H9 (cell line): ENCODE measurements at regions not wholly inside any gene's neighbourhood (a gene's known extent, or its start where the extent isn't known, plus 50 kb on each side); places are given as distances from the start of the nearest gene placed in this dataset.

Source experiments
- DNase-seq: peaks from one replicate; pipeline ENCODE4 v3.0.0-alpha.2; 2017
- H2AFZ ChIP-seq: one replicate; pipeline ENCODE4 v1.6.1; 2013; ENCODE audit warnings: mild to moderate bottlenecking, low read length, control low read depth, moderate library complexity
- H2AK5ac ChIP-seq: 2 replicates; pipeline ENCODE4 v1.6.1; 2013; ENCODE audit warnings: low read length, control low read depth, mixed read lengths; ENCODE audit not compliant: insufficient read length
- H2BK120ac ChIP-seq: one replicate; pipeline ENCODE4 v1.6.1; 2013; ENCODE audit warnings: low read depth, mild to moderate bottlenecking, low read length, control low read depth, inconsistent platforms; ENCODE audit not compliant: poor library complexity, severe bottlenecking
- H2BK12ac ChIP-seq: 2 replicates; pipeline ENCODE4 v1.6.1; 2013; ENCODE audit warnings: low read length, control low read depth, mixed read lengths, low read depth; ENCODE audit not compliant: insufficient read length
- H2BK15ac ChIP-seq: 2 replicates; pipeline ENCODE4 v1.6.1; 2013; ENCODE audit warnings: low read depth, low read length, control low read depth
- H2BK20ac ChIP-seq: one replicate; pipeline ENCODE4 v1.6.1; 2013; ENCODE audit warnings: low read depth, mild to moderate bottlenecking, low read length, control low read depth, inconsistent platforms; ENCODE audit not compliant: poor library complexity, severe bottlenecking
- H2BK5ac ChIP-seq: 2 replicates; pipeline ENCODE4 v1.6.1; 2013; ENCODE audit warnings: low read length, control low read depth, mixed read lengths; ENCODE audit not compliant: insufficient read length
- H3K14ac ChIP-seq: 2 replicates; pipeline ENCODE4 v1.6.1; 2013; ENCODE audit warnings: low read length, control low read depth; ENCODE audit not compliant: insufficient read depth
- H3K18ac ChIP-seq: 2 replicates; pipeline ENCODE4 v1.6.1; 2013; ENCODE audit warnings: low read depth, mild to moderate bottlenecking, mixed read lengths, low read length, control low read depth; ENCODE audit not compliant: insufficient read length
- H3K23ac ChIP-seq: 2 replicates; pipeline ENCODE4 v1.6.1; 2013; ENCODE audit warnings: low read length, control low read depth, mixed read lengths, low read depth; ENCODE audit not compliant: insufficient read length
- H3K23me2 ChIP-seq: 2 replicates; pipeline ENCODE4 v1.6.1; 2013; ENCODE audit warnings: low read depth, mild to moderate bottlenecking, mixed read lengths, low read length, control low read depth; ENCODE audit not compliant: insufficient read length, poor library complexity, severe bottlenecking
- H3K27ac ChIP-seq: 2 replicates; pipeline ENCODE4 v1.5.1; 2013; ENCODE audit warnings: low read length, control low read depth, mixed read lengths, low read depth; ENCODE audit not compliant: insufficient read length
- H3K27me3 ChIP-seq: 2 replicates; pipeline ENCODE4 v1.6.1; 2013; ENCODE audit warnings: low read length, control low read depth, inconsistent platforms; ENCODE audit not compliant: insufficient read depth
- H3K4ac ChIP-seq: 2 replicates; pipeline ENCODE4 v1.6.1; 2013; ENCODE audit warnings: low read depth, mild to moderate bottlenecking, control low read depth, inconsistent platforms, low read length, moderate library complexity
- H3K4me1 ChIP-seq: 2 replicates; pipeline ENCODE4 v1.6.1; 2013; ENCODE audit warnings: low read length, control low read depth, inconsistent platforms; ENCODE audit not compliant: insufficient read depth
- H3K4me2 ChIP-seq: 2 replicates; pipeline ENCODE4 v1.6.1; 2013; ENCODE audit warnings: low read length, control low read depth, mixed read lengths; ENCODE audit not compliant: insufficient read length, insufficient read depth
- H3K56ac ChIP-seq: 2 replicates; pipeline ENCODE4 v1.6.1; 2013; ENCODE audit warnings: low read depth, mild to moderate bottlenecking, mixed read lengths, low read length, control low read depth; ENCODE audit not compliant: insufficient read length
- H3K79me1 ChIP-seq: 2 replicates; pipeline ENCODE4 v1.6.1; 2013; ENCODE audit warnings: low read depth, mild to moderate bottlenecking, moderate library complexity, low read length, control low read depth, inconsistent platforms; ENCODE audit not compliant: insufficient read depth, poor library complexity, severe bottlenecking
- H3K79me2 ChIP-seq: 2 replicates; pipeline ENCODE4 v1.6.1; 2013; ENCODE audit warnings: low read length, control low read depth, inconsistent platforms; ENCODE audit not compliant: insufficient read depth
- H3K9ac ChIP-seq: 2 replicates; pipeline ENCODE4 v1.6.1; 2013; ENCODE audit warnings: low read length, control low read depth, mixed read lengths; ENCODE audit not compliant: insufficient read length; ENCODE audit errors: extremely low read depth
- H3K9me3 ChIP-seq: one replicate; pipeline ENCODE4 v1.6.1; 2013; ENCODE audit warnings: low read depth, low read length, inconsistent platforms; ENCODE audit not compliant: control insufficient read depth
- H3T11ph ChIP-seq: one replicate; pipeline ENCODE4 v1.6.1; 2013; ENCODE audit warnings: mild to moderate bottlenecking, low read length, control low read depth, inconsistent platforms
- H4K20me1 ChIP-seq: one replicate; pipeline ENCODE4 v1.6.1; 2013; ENCODE audit not compliant: control insufficient read depth, insufficient read length, insufficient read depth
- H4K5ac ChIP-seq: 2 replicates; pipeline ENCODE4 v1.6.1; 2013; ENCODE audit warnings: low read depth, mild to moderate bottlenecking, mixed read lengths, low read length, control low read depth; ENCODE audit not compliant: insufficient read length
- H4K8ac ChIP-seq: replicated peaks from 2 replicates; pipeline ENCODE4 v1.6.1; 2013; ENCODE audit warnings: low read length, control low read depth, mixed read lengths, low read depth; ENCODE audit not compliant: insufficient read length
- H4K91ac ChIP-seq: 2 replicates; pipeline ENCODE4 v1.6.1; 2013; ENCODE audit warnings: low read depth, mild to moderate bottlenecking, moderate library complexity, mixed read lengths, low read length, control low read depth; ENCODE audit not compliant: insufficient read length
- H3K27ac Mint-ChIP-seq, 3 experiments: 2 replicates in 2 of 3; 3 replicates in 1 of 3; pipeline ENCODE4 v1.8.0; 2020 to 2021; ENCODE audit warnings: mixed read lengths in 3 of 3, mild to moderate bottlenecking in 1 of 3, moderate library complexity in 1 of 3
- H3K27me3 Mint-ChIP-seq: 2 replicates; pipeline ENCODE4 v1.8.0; 2021; ENCODE audit warnings: low read depth, mild to moderate bottlenecking, moderate library complexity, mixed read lengths
- H3K36me3 Mint-ChIP-seq, 3 experiments: 2 replicates in 2 of 3; 3 replicates in 1 of 3; pipeline ENCODE4 v1.8.0; 2020 to 2021; ENCODE audit warnings: low read depth in 3 of 3, mixed read lengths in 3 of 3; ENCODE audit not compliant: insufficient read depth in 1 of 3
- H3K4me1 Mint-ChIP-seq, 2 experiments: 2 replicates each; pipeline ENCODE4 v1.8.0; 2020; ENCODE audit warnings: mixed read lengths in 2 of 2
- H3K4me3 Mint-ChIP-seq, 2 experiments: 2 replicates in 1 of 2; 3 replicates in 1 of 2; pipeline ENCODE4 v1.8.0; 2020 to 2021; ENCODE audit warnings: mild to moderate bottlenecking in 2 of 2, mixed read lengths in 2 of 2, moderate library complexity in 1 of 2
- H3K9me3 Mint-ChIP-seq, 2 experiments: 2 replicates in 1 of 2; 3 replicates in 1 of 2; pipeline ENCODE4 v1.8.0; 2020; ENCODE audit warnings: mild to moderate bottlenecking in 2 of 2, mixed read lengths in 2 of 2, moderate library complexity in 1 of 2
- WGBS: extraction: QIAGEN DNeasy Blood & Tissue Kit; methylation state at CpG from one replicate; pipeline ENCODE4 v1.1.7; 2013; ENCODE audit warnings: missing lambda C conversion rate, low lambda C conversion rate, mixed read lengths; ENCODE audit not compliant: insufficient read length; ENCODE audit errors: extremely low coverage; 5-methylcytosine and 5-hydroxymethylcytosine counted together
- TF ChIP-seq, protein P1 (sequence below): fragments of 200-600 bp; sonication (generic); conservative IDR thresholded peaks from 3 replicates; pipeline ENCODE4 v1.8.0; 2021; ENCODE audit warnings: antibody characterized with exemption, mild to moderate bottlenecking

DNA sequence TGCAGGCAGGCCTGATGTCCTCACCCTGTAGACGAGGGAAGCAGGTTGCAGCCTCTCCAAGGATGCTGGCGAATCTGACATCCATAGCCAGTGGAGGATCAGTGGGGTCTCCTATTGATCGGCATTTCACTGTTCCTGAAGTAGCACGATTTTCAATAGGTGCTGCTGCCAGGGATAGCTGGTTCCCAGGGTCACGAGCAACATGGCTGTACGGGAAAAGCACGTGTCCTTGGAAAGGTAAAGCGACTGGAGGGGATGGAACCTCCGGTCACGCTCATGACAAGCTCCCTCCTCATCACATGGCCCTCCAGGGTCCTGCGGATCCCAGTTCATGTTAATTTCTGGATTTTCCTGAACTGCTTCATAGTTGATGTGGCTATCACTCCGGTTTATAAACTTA is 373.7 kb upstream of the SMIM21 start:
- Histone ChIP-seq H3K9me3 (no peaks in the 10 kb centered on the region), H4K8ac (no peak overlapping the region), H4K5ac (no peak overlapping the region), H3K18ac (no peak overlapping the region), H3K56ac (no peak overlapping the region), H4K91ac (no peak overlapping the region), H3K79me1 (no peaks in the 10 kb centered on the region), H3K27ac (no peak overlapping the region), H3K4me2 (no peak overlapping the region), H3K14ac (no peak overlapping the region), H3K27me3 (no peaks in the 10 kb centered on the region), H4K20me1 (no peaks in the 10 kb centered on the region), H3K4ac (no peak overlapping the region), H2BK120ac (no peak overlapping the region), H2BK5ac (no peak overlapping the region), H3K4me1 (no peaks in the 10 kb centered on the region; the same call in 1 of the 2 replicates), H2AFZ (no peak overlapping the region), H3K9ac (no peak overlapping the region), H3K79me2 (no peaks in the 10 kb centered on the region), H2AK5ac (no peak overlapping the region), H2BK12ac (no peak overlapping the region), H3T11ph (no peak overlapping the region), H3K23ac (no peak overlapping the region), H3K23me2 (no peaks in the 10 kb centered on the region), H2BK15ac (no peak overlapping the region), H2BK20ac (no peak overlapping the region)
- Mint-ChIP-seq H3K9me3 (peaks cover 0 to under 1% of the 10 kb centered on the region in 2 experiments; a peak in 1 of 5 replicates), H3K4me3 (no peak overlapping the region), H3K4me1 (peaks cover 5% of the 10 kb centered on the region in 2 experiments), H3K36me3 (no peaks in the 10 kb centered on the region), H3K27me3 (no peaks in the 10 kb centered on the region), H3K27ac (peak overlapping the region in 1 of 3 experiments; percentile 41; a peak in 1 of 7 replicates)
- no peak for DNase-seq
- TF ChIP-seq, protein P1, sequence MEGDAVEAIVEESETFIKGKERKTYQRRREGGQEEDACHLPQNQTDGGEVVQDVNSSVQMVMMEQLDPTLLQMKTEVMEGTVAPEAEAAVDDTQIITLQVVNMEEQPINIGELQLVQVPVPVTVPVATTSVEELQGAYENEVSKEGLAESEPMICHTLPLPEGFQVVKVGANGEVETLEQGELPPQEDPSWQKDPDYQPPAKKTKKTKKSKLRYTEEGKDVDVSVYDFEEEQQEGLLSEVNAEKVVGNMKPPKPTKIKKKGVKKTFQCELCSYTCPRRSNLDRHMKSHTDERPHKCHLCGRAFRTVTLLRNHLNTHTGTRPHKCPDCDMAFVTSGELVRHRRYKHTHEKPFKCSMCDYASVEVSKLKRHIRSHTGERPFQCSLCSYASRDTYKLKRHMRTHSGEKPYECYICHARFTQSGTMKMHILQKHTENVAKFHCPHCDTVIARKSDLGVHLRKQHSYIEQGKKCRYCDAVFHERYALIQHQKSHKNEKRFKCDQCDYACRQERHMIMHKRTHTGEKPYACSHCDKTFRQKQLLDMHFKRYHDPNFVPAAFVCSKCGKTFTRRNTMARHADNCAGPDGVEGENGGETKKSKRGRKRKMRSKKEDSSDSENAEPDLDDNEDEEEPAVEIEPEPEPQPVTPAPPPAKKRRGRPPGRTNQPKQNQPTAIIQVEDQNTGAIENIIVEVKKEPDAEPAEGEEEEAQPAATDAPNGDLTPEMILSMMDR, result no peak
- WGBS, result no CpG with 5 or more reads among the region's 12 CpGs
